ENCODE measurements at regions not wholly inside any gene's neighbourhood (a gene's known extent, or its start where the extent isn't known, plus 50 kb on each side); places are given as distances from the start of the nearest gene placed in this dataset.

- TF ChIP-seq, protein P1, sequence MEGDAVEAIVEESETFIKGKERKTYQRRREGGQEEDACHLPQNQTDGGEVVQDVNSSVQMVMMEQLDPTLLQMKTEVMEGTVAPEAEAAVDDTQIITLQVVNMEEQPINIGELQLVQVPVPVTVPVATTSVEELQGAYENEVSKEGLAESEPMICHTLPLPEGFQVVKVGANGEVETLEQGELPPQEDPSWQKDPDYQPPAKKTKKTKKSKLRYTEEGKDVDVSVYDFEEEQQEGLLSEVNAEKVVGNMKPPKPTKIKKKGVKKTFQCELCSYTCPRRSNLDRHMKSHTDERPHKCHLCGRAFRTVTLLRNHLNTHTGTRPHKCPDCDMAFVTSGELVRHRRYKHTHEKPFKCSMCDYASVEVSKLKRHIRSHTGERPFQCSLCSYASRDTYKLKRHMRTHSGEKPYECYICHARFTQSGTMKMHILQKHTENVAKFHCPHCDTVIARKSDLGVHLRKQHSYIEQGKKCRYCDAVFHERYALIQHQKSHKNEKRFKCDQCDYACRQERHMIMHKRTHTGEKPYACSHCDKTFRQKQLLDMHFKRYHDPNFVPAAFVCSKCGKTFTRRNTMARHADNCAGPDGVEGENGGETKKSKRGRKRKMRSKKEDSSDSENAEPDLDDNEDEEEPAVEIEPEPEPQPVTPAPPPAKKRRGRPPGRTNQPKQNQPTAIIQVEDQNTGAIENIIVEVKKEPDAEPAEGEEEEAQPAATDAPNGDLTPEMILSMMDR (IDR thresholded peaks at IDR 0.05), result no peak
- TF ChIP-seq EZH2 (IDR thresholded peaks at IDR 0.05; ENCODE audit: borderline replicate concordance, insufficient read depth, low read depth, low read length, poor library complexity, severe bottlenecking), result no peak
These were observed 212.7 kb upstream of the CD180 start for GRCh38 chr5:67409126-67409777.

All from B cell (primary cell).